SK-N-SH (cell line): ENCODE measurements at regions not wholly inside any gene's neighbourhood (a gene's known extent, or its start where the extent isn't known, plus 50 kb on each side); places are given as distances from the start of the nearest gene placed in this dataset.

Experiments used
- CTCF ChIA-PET: fragments of 300-600, 350-600 bp; formaldehyde crosslinking; extraction: SDS; loops from one replicate; lab custom pipeline; 2021; lab: Yijun Ruan, JAX
- POLR2A ChIA-PET: fragments of 350-600 bp; sonication (Branson Sonifier 250); formaldehyde crosslinking; extraction: SDS; loops from one replicate; lab custom pipeline; 2020; ENCODE audit warnings: antibody characterized with exemption, inconsistent platforms; lab: Yijun Ruan, JAX
- DNase-seq: peaks from one replicate; pipeline ENCODE4 v3.0.0; 2012
- H2AFZ ChIP-seq: fragments of 200-600 bp; sonication (generic); 2 replicates; pipeline ENCODE4 v1.8.1; 2016; ENCODE audit warnings: antibody characterized with exemption, mild to moderate bottlenecking, low read depth
- H3F3A ChIP-seq: fragments of 200-600 bp; sonication (generic); replicated peaks from 2 replicates; pipeline ENCODE3; 2016; ENCODE audit warnings: antibody characterized with exemption, mild to moderate bottlenecking; ENCODE audit not compliant: insufficient read depth
- H3K27ac ChIP-seq, 2 experiments: fragments of 200-500 bp in 1 of 2; fragments of 200-600 bp in 1 of 2; sonication (Bioruptor generic) in 1 of 2; sonication (generic), shearing (Covaris generic) in 1 of 2; 2 replicates each; pipeline versions ENCODE4 v1.5.1 to v1.6.1; 2014 to 2016; ENCODE audit warnings: low read depth in 2 of 2, inconsistent platforms in 1 of 2, low read length in 1 of 2, mild to moderate bottlenecking in 1 of 2, mixed read lengths in 1 of 2
- H3K27me3 ChIP-seq: fragments of 200-600 bp; sonication (generic), shearing (Covaris generic); 2 replicates; pipeline ENCODE4 v1.6.1; 2016; ENCODE audit warnings: mixed run types; ENCODE audit not compliant: insufficient read depth
- H3K36me3 ChIP-seq, 2 experiments: fragments of 200-500 bp in 1 of 2; fragments of 200-600 bp in 1 of 2; sonication (Bioruptor generic) in 1 of 2; sonication (generic) in 1 of 2; replicated peaks in 1 of 2; 2 replicates each; pipeline versions ENCODE3 to v1.5.1; 2014 to 2016; ENCODE audit warnings: low read length in 1 of 2, mild to moderate bottlenecking in 1 of 2; ENCODE audit not compliant: insufficient read depth in 2 of 2, control insufficient read depth in 1 of 2
- H3K4me1 ChIP-seq, 2 experiments: fragments of 200-500 bp in 1 of 2; fragments of 200-600 bp in 1 of 2; sonication (Bioruptor generic) in 1 of 2; sonication (generic), shearing (Covaris generic) in 1 of 2; 2 replicates each; pipeline versions ENCODE4 v1.5.1 to v1.6.1; 2014 to 2016; ENCODE audit warnings: low read depth in 1 of 2, low read length in 1 of 2, mixed run types in 1 of 2; ENCODE audit not compliant: insufficient read depth in 2 of 2, control insufficient read depth in 1 of 2
- H3K4me2 ChIP-seq: fragments of 200-600 bp; sonication (generic), shearing (Covaris generic); 2 replicates; pipeline ENCODE4 v1.6.1; 2017; ENCODE audit warnings: mixed run types
- H3K4me3 ChIP-seq, 2 experiments: fragments of 200-500 bp in 1 of 2; fragments of 200-600 bp in 1 of 2; sonication (Bioruptor generic) in 1 of 2; sonication (generic), shearing (Covaris generic) in 1 of 2; 2 replicates each; pipeline versions ENCODE4 v1.5.1 to v1.8.1; 2014 to 2016; ENCODE audit warnings: low read depth in 2 of 2, inconsistent platforms in 1 of 2, low read length in 1 of 2, mild to moderate bottlenecking in 1 of 2, mixed read lengths in 1 of 2, moderate library complexity in 1 of 2
- H3K79me2 ChIP-seq: fragments of 200-600 bp; sonication (generic); 2 replicates; pipeline ENCODE4 v1.8.1; 2017; ENCODE audit warnings: mild to moderate bottlenecking; ENCODE audit not compliant: insufficient read depth
- H3K9ac ChIP-seq: fragments of 200-600 bp; sonication (generic); 2 replicates; pipeline ENCODE4 v1.6.1; 2017; ENCODE audit warnings: mixed run types
- H3K9me2 ChIP-seq: fragments of 200-600 bp; sonication (generic); 2 replicates; pipeline ENCODE4 v1.6.1; 2017; ENCODE audit warnings: mixed run types
- H3K9me3 ChIP-seq: fragments of 200-600 bp; sonication (generic); 2 replicates; pipeline ENCODE4 v1.6.1; 2017; ENCODE audit warnings: mixed run types, mild to moderate bottlenecking, moderate library complexity
- H4K20me1 ChIP-seq: fragments of 200-600 bp; sonication (generic); 2 replicates; pipeline ENCODE4 v1.6.1; 2017; ENCODE audit warnings: mild to moderate bottlenecking, mixed run types; ENCODE audit not compliant: insufficient read depth
- CTCF ChIP-seq: fragments of 200-600 bp; sonication (generic); IDR thresholded peaks from 2 replicates; pipeline ENCODE4 v1.6.1; 2017; ENCODE audit warnings: antibody characterized with exemption, mild to moderate bottlenecking, moderate library complexity
- ELF1 ChIP-seq: IDR thresholded peaks from 2 replicates; pipeline ENCODE4 v1.4.0; 2012
- EP300 ChIP-seq, 2 experiments: IDR thresholded peaks; 2 replicates each; pipeline versions ENCODE4 v1.4.0 to v1.6.1; 2012; ENCODE audit warnings: borderline replicate concordance in 1 of 2, low read depth in 1 of 2, low read length in 1 of 2
- GATA2 ChIP-seq: sonication (generic); formaldehyde crosslinking; IDR thresholded peaks from 2 replicates; pipeline ENCODE4 v1.5.0; 2020; ENCODE audit warnings: mild to moderate bottlenecking, missing genetic modification reagents
- IRF3 ChIP-seq: fragments of 150-350 bp; IDR thresholded peaks from 2 replicates; pipeline ENCODE4 v1.6.1; 2016; ENCODE audit warnings: mild to moderate bottlenecking, low read depth, low read length
- MAX ChIP-seq: IDR thresholded peaks from 2 replicates; pipeline ENCODE4 v1.4.0; 2012; ENCODE audit warnings: low read depth
- MXI1 ChIP-seq: IDR thresholded peaks from 2 replicates; pipeline ENCODE4 v1.6.1; 2012; ENCODE audit warnings: mild to moderate bottlenecking, low read depth, low read length, improper control_type of control experiment
- NRF1 ChIP-seq: IDR thresholded peaks from 2 replicates; pipeline ENCODE4 v1.6.1; 2012; ENCODE audit warnings: low read depth, mild to moderate bottlenecking, low read length
- PBX3 ChIP-seq: IDR thresholded peaks from 2 replicates; pipeline ENCODE4; 2012
- POLR2AphosphoS5 ChIP-seq: IDR thresholded peaks from 2 replicates; pipeline ENCODE4 v1.6.1; 2012; ENCODE audit warnings: low read depth, low read length
- RAD21 ChIP-seq: IDR thresholded peaks from 2 replicates; pipeline ENCODE4 v1.6.1; 2012; ENCODE audit warnings: mild to moderate bottlenecking, low read length
- RCOR1 ChIP-seq: fragments of 150-350 bp; IDR thresholded peaks from 2 replicates; pipeline ENCODE4 v1.6.1; 2017; ENCODE audit warnings: antibody characterized with exemption, low read length
- RFX5 ChIP-seq: IDR thresholded peaks from 2 replicates; pipeline ENCODE4 v1.6.1; 2012; ENCODE audit warnings: mild to moderate bottlenecking, improper control_type of control experiment, low read length
- TCF12 ChIP-seq: IDR thresholded peaks from 2 replicates; pipeline ENCODE4 v1.4.0; 2012
- USF2 ChIP-seq: fragments of 150-350 bp; IDR thresholded peaks from 2 replicates; pipeline ENCODE4 v1.6.1; 2017; ENCODE audit warnings: antibody characterized with exemption, low read length, low read depth, borderline replicate concordance
- ZBTB33 ChIP-seq: IDR thresholded peaks from 2 replicates; pipeline ENCODE4 v1.4.0; 2012; ENCODE audit warnings: low read depth, borderline replicate concordance
- WGBS: methylation state at CpG from one replicate; pipeline ENCODE4 v1.1.6; 2017; ENCODE audit warnings: low lambda C conversion rate; 5-methylcytosine and 5-hydroxymethylcytosine counted together

GRCh38 chr11:69892237-69892985, 73.2 kb upstream of the FGF3 start:
- Histone ChIP-seq H3K4me2 (no peak overlapping the region), H3K9ac (no peak overlapping the region), H3K36me3 (no peaks in the 10 kb centered on the region), H3K27ac (peak overlapping the region in 1 of 2 experiments; percentile 98; a peak in 2 of 4 replicates), H3K27me3 (peaks cover 23% of the 10 kb centered on the region; the same call in 1 of the 2 replicates), H3K79me2 (no peaks in the 10 kb centered on the region), H3F3A (no peaks in the 10 kb centered on the region), H3K9me2 (no peaks in the 10 kb centered on the region), H3K4me1 (peaks cover 0 to 35% of the 10 kb centered on the region in 2 experiments; a peak in 2 of 4 replicates), H3K4me3 (no peak overlapping the region; a peak in 1 of 4 replicates), H4K20me1 (no peaks in the 10 kb centered on the region), H2AFZ (no peak overlapping the region), H3K9me3 (no peaks in the 10 kb centered on the region)
- CTCF ChIA-PET = interaction anchor here (0.9 to 13.3 kb wide), 10 partner anchors 10 to 791 kb away, joined by 3 to 249 read pairs (median 4); no protein-coding TSS in a partner anchor
- WGBS = 80% methylated on average over 22 of the region's 29 CpGs
- POLR2A ChIA-PET = interaction anchor here (0.7 to 1.0 kb wide), 2 partner anchors 13 to 17 kb away, joined by 3 to 5 read pairs; no protein-coding TSS in a partner anchor
- TF ChIP-seq RFX5 (no peak), USF2 (no peak), MXI1 (no peak), PBX3 (no peak), POLR2AphosphoS5 (no peak), GATA2 (no peak), CTCF (0 out of 2 replicates have a peak, but pooled peaks have one; percentile 11)
- DNase-seq = peak; percentile 73

GRCh38 chr11:69892986-69893555, 73.9 kb upstream of the FGF3 start:
- Histone ChIP-seq H3K4me3 (no peak overlapping the region; a peak in 1 of 4 replicates), H3K27ac (peak overlapping the region in 1 of 2 experiments; percentile 98; a peak in 2 of 4 replicates), H3K9ac (no peak overlapping the region), H3K36me3 (no peaks in the 10 kb centered on the region), H3K9me3 (no peaks in the 10 kb centered on the region), H4K20me1 (no peaks in the 10 kb centered on the region), H2AFZ (no peak overlapping the region), H3K4me1 (peaks cover 0 to 35% of the 10 kb centered on the region in 2 experiments; a peak in 2 of 4 replicates), H3K9me2 (no peaks in the 10 kb centered on the region), H3K4me2 (no peak overlapping the region), H3F3A (no peaks in the 10 kb centered on the region), H3K27me3 (peaks cover 23% of the 10 kb centered on the region; the same call in 1 of the 2 replicates), H3K79me2 (no peaks in the 10 kb centered on the region)
- peak; percentile 88 for DNase-seq
- WGBS = 32% methylated on average over 8 of the region's 11 CpGs
- ChIA-PET POLR2A (interaction anchor here (0.7 to 1.3 kb wide), 3 partner anchors 12 to 16 kb away, joined by 3 to 7 read pairs (median 5); no protein-coding TSS in a partner anchor), CTCF (interaction anchor here (0.9 to 13.3 kb wide), 13 partner anchors 10 to 791 kb away, joined by 3 to 249 read pairs (median 5); no protein-coding TSS in a partner anchor)
- peak in 1 of 2 experiments; percentile 67; a peak in 1 of 4 replicates for TF ChIP-seq EP300 (IDR thresholded peaks at IDR 0.05; ENCODE audit: borderline replicate concordance in 1 of 2, low read depth in 1 of 2, low read length in 1 of 2)
- TF ChIP-seq RAD21 = peak; percentile 12; the same call in 1 of the 2 replicates
- TF ChIP-seq POLR2AphosphoS5 = no peak
- TF ChIP-seq ZBTB33 = no peak
- no peak for TF ChIP-seq IRF3
- TF ChIP-seq RCOR1 = peak; percentile 80
- no peak for TF ChIP-seq MAX
- no peak for TF ChIP-seq USF2
- TF ChIP-seq TCF12 = no peak
- no peak for TF ChIP-seq ELF1
- no peak for TF ChIP-seq NRF1
